K562 (cell line): ENCODE measurements at regions not wholly inside any gene's neighbourhood (a gene's known extent, or its start where the extent isn't known, plus 50 kb on each side); places are given as distances from the start of the nearest gene placed in this dataset.
A peak's percentile ranks its signal among the peaks of the same experiment; 100 is the strongest.

Experiments
- ATAC-seq: fragments of 200-7000 bp; cut with Tn5 transposase; 3 replicates; pipeline ENCODE4 v1.9.1; 2020; ENCODE audit warnings: moderate library complexity
- BruUV-seq: library from RNA; stranded (reverse); fragments of 400-500 nt; replicated peaks from 2 replicates; lab custom pipeline; 2021; lab: Mats Ljungman, UMichigan
- CTCF ChIA-PET: fragments of 300-600 bp; formaldehyde crosslinking; extraction: SDS; loops from one replicate; lab custom pipeline; 2021; ENCODE audit warnings: low intra/inter-chr PET ratio; lab: Yijun Ruan, JAX
- POLR2A ChIA-PET: fragments of 300-600, 350-650 bp; sonication (Branson Sonifier 250); formaldehyde crosslinking; extraction: SDS; loops from one replicate; lab custom pipeline; 2021; ENCODE audit warnings: antibody characterized with exemption, inconsistent platforms; lab: Yijun Ruan, JAX
- DNase-seq, 4 experiments: peaks; one replicate each; pipeline versions ENCODE4 v3.0.0 to v3.0.0-alpha.2; 2011 to 2018; ENCODE audit warnings: low spot score in 3 of 4, mixed read lengths in 3 of 4; ENCODE audit errors: extremely low read depth in 1 of 4
- FAIRE-seq: peaks from 2 replicates; lab custom pipeline; 2011; peaks lifted over from hg19 to GRCh38; lab: Jason Lieb, UNC
- H2AFZ ChIP-seq: 2 replicates; pipeline ENCODE4 v1.6.0; 2011; ENCODE audit warnings: low read depth, low read length, control low read depth, inconsistent platforms
- H3K27ac ChIP-seq: fragments of 200-600 bp; 3 replicates; pipeline ENCODE4 v1.8.0; 2011; ENCODE audit warnings: low read depth, mild to moderate bottlenecking, control low read depth, inconsistent platforms, low read length, moderate library complexity, mixed read lengths; ENCODE audit errors: extremely low read depth
- H3K27me3 ChIP-seq, 2 experiments: fragments of 300-600 bp in 1 of 2; 2 replicates in 1 of 2; 3 replicates in 1 of 2; pipeline versions ENCODE4 v1.6.0 to v1.8.0; 2011; ENCODE audit warnings: inconsistent platforms in 2 of 2, low read length in 2 of 2, mild to moderate bottlenecking in 1 of 2, mixed read lengths in 1 of 2, moderate library complexity in 1 of 2; ENCODE audit not compliant: control insufficient read depth in 2 of 2, insufficient read depth in 2 of 2
- H3K36me3 ChIP-seq: fragments of 300-600 bp; 3 replicates; pipeline ENCODE4 v1.8.0; 2011; ENCODE audit warnings: mild to moderate bottlenecking, low read length, inconsistent platforms; ENCODE audit not compliant: control insufficient read depth, insufficient read depth
- H3K4me1 ChIP-seq, 2 experiments: fragments of 200-600 bp in 1 of 2; replicated peaks in 1 of 2; 2 replicates in 1 of 2; 3 replicates in 1 of 2; pipeline versions ENCODE4 v1.5.1 to v1.8.0; 2011; ENCODE audit warnings: inconsistent platforms in 2 of 2, low read length in 2 of 2, mild to moderate bottlenecking in 1 of 2, mixed read lengths in 1 of 2, moderate library complexity in 1 of 2; ENCODE audit not compliant: control insufficient read depth in 2 of 2, insufficient read depth in 2 of 2
- H3K4me2 ChIP-seq: 2 replicates; pipeline ENCODE4 v1.6.1; 2011; ENCODE audit warnings: low read length, control low read depth, inconsistent platforms, mixed read lengths; ENCODE audit not compliant: insufficient read depth
- H3K4me3 ChIP-seq: fragments of 200-600 bp; sonication (generic), shearing (Covaris generic); 2 replicates; pipeline ENCODE4 v1.5.1; 2016; ENCODE audit warnings: control low read depth, inconsistent platforms
- H3K79me2 ChIP-seq: fragments of 200-600 bp; 3 replicates; pipeline ENCODE4 v1.8.0; 2011; ENCODE audit warnings: low read length, inconsistent platforms; ENCODE audit not compliant: control insufficient read depth, insufficient read depth
- H3K9ac ChIP-seq, 2 experiments: 2 replicates each; pipeline versions ENCODE4 v1.6.0 to v1.6.1; 2011; ENCODE audit warnings: low read depth in 2 of 2, low read length in 2 of 2, control low read depth in 1 of 2, inconsistent platforms in 1 of 2, mild to moderate bottlenecking in 1 of 2, mixed read lengths in 1 of 2; ENCODE audit not compliant: insufficient read depth in 1 of 2
- H3K9me1 ChIP-seq: one replicate; pipeline ENCODE4 v1.6.0; 2011; ENCODE audit warnings: inconsistent platforms, mild to moderate bottlenecking, low read length, moderate library complexity; ENCODE audit not compliant: control insufficient read depth, insufficient read depth
- H3K9me3 ChIP-seq: replicated peaks from 2 replicates; pipeline ENCODE4 v1.5.1; 2011; ENCODE audit warnings: low read depth, low read length, inconsistent platforms; ENCODE audit not compliant: control insufficient read depth, insufficient read depth
- H4K20me1 ChIP-seq: replicated peaks from 2 replicates; pipeline ENCODE4 v1.6.1; 2011; ENCODE audit warnings: low read length, inconsistent platforms, mixed read lengths; ENCODE audit not compliant: control insufficient read depth, insufficient read depth
- IRF2 ChIP-seq: sonication (generic); formaldehyde crosslinking; IDR thresholded peaks from 2 replicates; pipeline ENCODE4 v1.8.1; 2022; ENCODE audit warnings: mild to moderate bottlenecking, missing genetic modification reagents
- MECOM ChIP-seq: fragments of 250-450 bp; sonication (Bioruptor Pico); IDR thresholded peaks from 2 replicates; pipeline ENCODE4 v1.8.0; 2022; ENCODE audit warnings: inconsistent platforms
- OTX1 ChIP-seq: fragments of 450-650 bp; formaldehyde crosslinking; IDR thresholded peaks from 2 replicates; pipeline ENCODE4 v1.4.0; 2022; ENCODE audit warnings: mild to moderate bottlenecking
- SMARCA5 ChIP-seq: fragments of 450-650 bp; IDR thresholded peaks from 2 replicates; pipeline ENCODE4 v1.6.1; 2016
- ZNF41 ChIP-seq: fragments of 250-450 bp; sonication (Bioruptor Pico); conservative IDR thresholded peaks from 2 replicates; pipeline ENCODE4 v1.4.0; 2020; ENCODE audit warnings: mild to moderate bottlenecking
- ZNF668 ChIP-seq: fragments of 250-450 bp; sonication (Bioruptor Pico); IDR thresholded peaks from 2 replicates; pipeline ENCODE4 v1.8.0; 2022; ENCODE audit warnings: mild to moderate bottlenecking, inconsistent platforms
- WGBS: fragments of 100-300 bp; shearing (Covaris generic); methylation state at CpG from one replicate; pipeline ENCODE4 v1.1.6; 2016; ENCODE audit warnings: low coverage, mixed read lengths; ENCODE audit not compliant: insufficient coverage; ENCODE audit errors: missing lambda C conversion rate; 5-methylcytosine and 5-hydroxymethylcytosine counted together
- in situ Hi-C: fragments of 300-500 bp; cut with MboI; formaldehyde crosslinking; loops from 4 replicates; pipeline ENCODE4 v1.15.0; 2018; ENCODE audit warnings: inconsistent platforms, mixed read lengths
- intact Hi-C: fragments of 100-400 bp; cut with micrococcal nuclease; formaldehyde crosslinking; loops from 2 replicates; pipeline ENCODE4 v1.14.2; 2022
- TF ChIP-seq, protein P1 (sequence below): fragments of 450-650 bp; IDR thresholded peaks from 2 replicates; pipeline ENCODE4 v1.6.1; 2018; ENCODE audit not compliant: partially characterized antibody
- TF ChIP-seq, protein P2 (sequence below): fragments of 200-800 bp; sonication (Bioruptor generic); IDR thresholded peaks from 2 replicates; pipeline ENCODE4 v1.6.1; 2016; ENCODE audit warnings: missing genetic modification characterization, missing compliant biosample characterization
- TF ChIP-seq, protein P3 (sequence below): sonication (generic); formaldehyde crosslinking; IDR thresholded peaks from 2 replicates; pipeline ENCODE4 v1.8.0; 2022; ENCODE audit warnings: mild to moderate bottlenecking, missing genetic modification reagents
- TF ChIP-seq, protein P4 (sequence below), 2 experiments: IDR thresholded peaks in 1 of 2; conservative IDR thresholded peaks in 1 of 2; 2 replicates each; pipeline ENCODE4 v1.6.1; 2016; ENCODE audit warnings: low read depth in 2 of 2, mild to moderate bottlenecking in 1 of 2, missing compliant biosample characterization in 1 of 2, missing genetic modification characterization in 1 of 2, moderate library complexity in 1 of 2

DNA sequence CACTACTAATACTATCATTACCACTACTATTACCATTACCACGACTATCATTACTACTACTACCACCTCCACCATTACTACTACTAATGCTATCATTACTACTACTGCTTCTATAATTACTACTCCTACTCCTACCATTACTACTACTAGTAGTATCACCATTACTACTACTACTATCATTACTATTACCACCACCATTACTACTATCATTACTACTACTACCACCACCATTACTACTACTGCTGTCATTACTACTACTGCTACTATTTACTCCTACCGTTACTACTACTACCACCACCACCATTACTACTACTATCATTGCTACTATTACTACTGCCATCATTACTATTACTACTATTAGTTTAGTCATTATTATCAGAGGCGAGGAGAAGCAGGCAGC, 140.9 kb upstream of the KCNJ15 start:
- BruUV-seq, result no TSS peak
- Histone ChIP-seq H2AFZ (no peak overlapping the region), H3K9ac (no peak overlapping the region), H3K9me3 (no peaks in the 10 kb centered on the region), H3K9me1 (peaks cover 3% of the 10 kb centered on the region), H3K36me3 (no peaks in the 10 kb centered on the region; the same call in 1 of the 3 replicates), H3K4me2 (peak overlapping the region; percentile 86; the same call in 1 of the 2 replicates), H3K27ac (no peak overlapping the region), H3K79me2 (peaks cover 99% of the 10 kb centered on the region), H4K20me1 (peaks cover 13% of the 10 kb centered on the region), H3K27me3 (no peaks in the 10 kb centered on the region), H3K4me3 (no peak overlapping the region), H3K4me1 (peaks cover 10 to 56% of the 10 kb centered on the region in 2 experiments)
- intact Hi-C loops, result no loop called here
- FAIRE-seq, result no peak
- CTCF ChIA-PET, result no interaction called here
- 88% methylated on average over 3 of the region's 3 CpGs for WGBS
- POLR2A ChIA-PET, result interaction anchor here (0.5 kb wide), 1 partner anchor 818 kb away, joined by 3 read pairs; no protein-coding TSS in a partner anchor
- in situ Hi-C loops, result no loop called here
- ATAC-seq, result no peak
- DNase-seq, result no peak
- TF ChIP-seq, protein P1, sequence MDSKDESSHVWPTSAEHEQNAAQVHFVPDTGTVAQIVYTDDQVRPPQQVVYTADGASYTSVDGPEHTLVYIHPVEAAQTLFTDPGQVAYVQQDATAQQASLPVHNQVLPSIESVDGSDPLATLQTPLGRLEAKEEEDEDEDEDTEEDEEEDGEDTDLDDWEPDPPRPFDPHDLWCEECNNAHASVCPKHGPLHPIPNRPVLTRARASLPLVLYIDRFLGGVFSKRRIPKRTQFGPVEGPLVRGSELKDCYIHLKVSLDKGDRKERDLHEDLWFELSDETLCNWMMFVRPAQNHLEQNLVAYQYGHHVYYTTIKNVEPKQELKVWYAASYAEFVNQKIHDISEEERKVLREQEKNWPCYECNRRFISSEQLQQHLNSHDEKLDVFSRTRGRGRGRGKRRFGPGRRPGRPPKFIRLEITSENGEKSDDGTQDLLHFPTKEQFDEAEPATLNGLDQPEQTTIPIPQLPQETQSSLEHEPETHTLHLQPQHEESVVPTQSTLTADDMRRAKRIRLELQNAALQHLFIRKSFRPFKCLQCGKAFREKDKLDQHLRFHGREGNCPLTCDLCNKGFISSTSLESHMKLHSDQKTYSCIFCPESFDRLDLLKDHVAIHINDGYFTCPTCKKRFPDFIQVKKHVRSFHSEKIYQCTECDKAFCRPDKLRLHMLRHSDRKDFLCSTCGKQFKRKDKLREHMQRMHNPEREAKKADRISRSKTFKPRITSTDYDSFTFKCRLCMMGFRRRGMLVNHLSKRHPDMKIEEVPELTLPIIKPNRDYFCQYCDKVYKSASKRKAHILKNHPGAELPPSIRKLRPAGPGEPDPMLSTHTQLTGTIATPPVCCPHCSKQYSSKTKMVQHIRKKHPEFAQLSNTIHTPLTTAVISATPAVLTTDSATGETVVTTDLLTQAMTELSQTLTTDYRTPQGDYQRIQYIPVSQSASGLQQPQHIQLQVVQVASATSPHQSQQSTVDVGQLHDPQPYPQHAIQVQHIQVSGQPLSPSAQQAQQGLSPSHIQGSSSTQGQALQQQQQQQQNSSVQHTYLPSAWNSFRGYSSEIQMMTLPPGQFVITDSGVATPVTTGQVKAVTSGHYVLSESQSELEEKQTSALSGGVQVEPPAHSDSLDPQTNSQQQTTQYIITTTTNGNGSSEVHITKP, result peak; percentile 9
- TF ChIP-seq SMARCA5 (0 out of 2 replicates have a peak, but pooled peaks have one; percentile 48), ZNF41 (no peak), IRF2 (CRISPR knock-in tag) (no peak), OTX1 (CRISPR knock-in tag) (peak; percentile 95), ZNF668 (CRISPR knock-in tag) (peak; percentile 88), MECOM (CRISPR knock-in tag) (peak; percentile 82)
- TF ChIP-seq, protein P2, sequence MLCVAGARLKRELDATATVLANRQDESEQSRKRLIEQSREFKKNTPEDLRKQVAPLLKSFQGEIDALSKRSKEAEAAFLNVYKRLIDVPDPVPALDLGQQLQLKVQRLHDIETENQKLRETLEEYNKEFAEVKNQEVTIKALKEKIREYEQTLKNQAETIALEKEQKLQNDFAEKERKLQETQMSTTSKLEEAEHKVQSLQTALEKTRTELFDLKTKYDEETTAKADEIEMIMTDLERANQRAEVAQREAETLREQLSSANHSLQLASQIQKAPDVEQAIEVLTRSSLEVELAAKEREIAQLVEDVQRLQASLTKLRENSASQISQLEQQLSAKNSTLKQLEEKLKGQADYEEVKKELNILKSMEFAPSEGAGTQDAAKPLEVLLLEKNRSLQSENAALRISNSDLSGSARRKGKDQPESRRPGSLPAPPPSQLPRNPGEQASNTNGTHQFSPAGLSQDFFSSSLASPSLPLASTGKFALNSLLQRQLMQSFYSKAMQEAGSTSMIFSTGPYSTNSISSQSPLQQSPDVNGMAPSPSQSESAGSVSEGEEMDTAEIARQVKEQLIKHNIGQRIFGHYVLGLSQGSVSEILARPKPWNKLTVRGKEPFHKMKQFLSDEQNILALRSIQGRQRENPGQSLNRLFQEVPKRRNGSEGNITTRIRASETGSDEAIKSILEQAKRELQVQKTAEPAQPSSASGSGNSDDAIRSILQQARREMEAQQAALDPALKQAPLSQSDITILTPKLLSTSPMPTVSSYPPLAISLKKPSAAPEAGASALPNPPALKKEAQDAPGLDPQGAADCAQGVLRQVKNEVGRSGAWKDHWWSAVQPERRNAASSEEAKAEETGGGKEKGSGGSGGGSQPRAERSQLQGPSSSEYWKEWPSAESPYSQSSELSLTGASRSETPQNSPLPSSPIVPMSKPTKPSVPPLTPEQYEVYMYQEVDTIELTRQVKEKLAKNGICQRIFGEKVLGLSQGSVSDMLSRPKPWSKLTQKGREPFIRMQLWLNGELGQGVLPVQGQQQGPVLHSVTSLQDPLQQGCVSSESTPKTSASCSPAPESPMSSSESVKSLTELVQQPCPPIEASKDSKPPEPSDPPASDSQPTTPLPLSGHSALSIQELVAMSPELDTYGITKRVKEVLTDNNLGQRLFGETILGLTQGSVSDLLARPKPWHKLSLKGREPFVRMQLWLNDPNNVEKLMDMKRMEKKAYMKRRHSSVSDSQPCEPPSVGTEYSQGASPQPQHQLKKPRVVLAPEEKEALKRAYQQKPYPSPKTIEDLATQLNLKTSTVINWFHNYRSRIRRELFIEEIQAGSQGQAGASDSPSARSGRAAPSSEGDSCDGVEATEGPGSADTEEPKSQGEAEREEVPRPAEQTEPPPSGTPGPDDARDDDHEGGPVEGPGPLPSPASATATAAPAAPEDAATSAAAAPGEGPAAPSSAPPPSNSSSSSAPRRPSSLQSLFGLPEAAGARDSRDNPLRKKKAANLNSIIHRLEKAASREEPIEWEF (CRISPR knock-in tag), result 0 out of 2 replicates have a peak, but pooled peaks have one; percentile 17
- TF ChIP-seq, protein P3, sequence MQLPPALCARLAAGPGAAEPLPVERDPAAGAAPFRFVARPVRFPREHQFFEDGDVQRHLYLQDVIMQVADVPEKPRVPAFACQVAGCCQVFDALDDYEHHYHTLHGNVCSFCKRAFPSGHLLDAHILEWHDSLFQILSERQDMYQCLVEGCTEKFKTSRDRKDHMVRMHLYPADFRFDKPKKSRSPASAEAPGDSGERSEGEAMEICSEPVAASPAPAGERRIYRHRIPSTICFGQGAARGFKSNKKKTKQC, result no peak
- TF ChIP-seq, protein P4, sequence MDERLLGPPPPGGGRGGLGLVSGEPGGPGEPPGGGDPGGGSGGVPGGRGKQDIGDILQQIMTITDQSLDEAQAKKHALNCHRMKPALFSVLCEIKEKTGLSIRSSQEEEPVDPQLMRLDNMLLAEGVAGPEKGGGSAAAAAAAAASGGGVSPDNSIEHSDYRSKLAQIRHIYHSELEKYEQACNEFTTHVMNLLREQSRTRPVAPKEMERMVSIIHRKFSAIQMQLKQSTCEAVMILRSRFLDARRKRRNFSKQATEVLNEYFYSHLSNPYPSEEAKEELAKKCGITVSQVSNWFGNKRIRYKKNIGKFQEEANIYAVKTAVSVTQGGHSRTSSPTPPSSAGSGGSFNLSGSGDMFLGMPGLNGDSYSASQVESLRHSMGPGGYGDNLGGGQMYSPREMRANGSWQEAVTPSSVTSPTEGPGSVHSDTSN (CRISPR knock-in tag; IDR thresholded peaks at IDR 0.05; ENCODE audit: low read depth), result no peak
- TF ChIP-seq, protein P4 (tag; conservative IDR thresholded peaks at IDR 0.05; ENCODE audit: low read depth), result no peak
